ENCODE measurements at regions not wholly inside any gene's neighbourhood (a gene's known extent, or its start where the extent isn't known, plus 50 kb on each side); places are given as distances from the start of the nearest gene placed in this dataset.

- no peak for DNase-seq (ENCODE audit: low read depth in 1 of 2, low spot score in 2 of 2)
- Histone ChIP-seq H3K36me3 (no peaks in the 10 kb centered on the region), H3K27ac (no peak overlapping the region), H3K4me3 (no peak overlapping the region), H3K4me1 (replicated peaks) (no peaks in the 10 kb centered on the region), H3K27me3 (replicated peaks) (no peaks in the 10 kb centered on the region), H3K9me3 (replicated peaks) (no peaks in the 10 kb centered on the region)
Measured at GRCh38 chr13:85742355-85742754, 56.9 kb downstream of the SLITRK6 start.

GRCh38 chr13:85741017-85741416 lies 58.2 kb downstream of the SLITRK6 start:
- H3K9me3 ChIP-seq (replicated peaks) = no peaks in the 10 kb centered on the region
- no peaks in the 10 kb centered on the region for H3K36me3 ChIP-seq

GRCh38 chr13:85738696-85739320 lies 60.4 kb downstream of the SLITRK6 start:
- H3K36me3 ChIP-seq = no peaks in the 10 kb centered on the region
- H3K9me3 ChIP-seq (replicated peaks) = no peaks in the 10 kb centered on the region
- H3K4me1 ChIP-seq (replicated peaks) = no peaks in the 10 kb centered on the region
- no peak overlapping the region for H3K27ac ChIP-seq
- no peaks in the 10 kb centered on the region for H3K27me3 ChIP-seq (replicated peaks)
- no peak for DNase-seq (ENCODE audit: low read depth in 1 of 2, low spot score in 2 of 2)
- no peak overlapping the region for H3K4me3 ChIP-seq

More at GRCh38 chr13:85741017-85741416, 58.2 kb downstream of the SLITRK6 start:
- no peaks in the 10 kb centered on the region for H3K27me3 ChIP-seq (replicated peaks)
- no peak overlapping the region for H3K27ac ChIP-seq
- no peak overlapping the region for H3K4me3 ChIP-seq
- H3K4me1 ChIP-seq (replicated peaks) = no peaks in the 10 kb centered on the region
- no peak for DNase-seq (ENCODE audit: low read depth in 1 of 2, low spot score in 2 of 2)

GRCh38 chr13:85737952-85738351 lies 61.3 kb downstream of the SLITRK6 start:
- no peaks in the 10 kb centered on the region for H3K9me3 ChIP-seq (replicated peaks)
- H3K4me3 ChIP-seq = no peak overlapping the region
- no peaks in the 10 kb centered on the region for H3K27me3 ChIP-seq (replicated peaks)
- H3K4me1 ChIP-seq (replicated peaks) = no peaks in the 10 kb centered on the region
- H3K36me3 ChIP-seq = no peaks in the 10 kb centered on the region
- no peak for DNase-seq (ENCODE audit: low read depth in 1 of 2, low spot score in 2 of 2)
- no peak overlapping the region for H3K27ac ChIP-seq

- no peaks in the 10 kb centered on the region for H3K36me3 ChIP-seq
- no peaks in the 10 kb centered on the region for H3K27me3 ChIP-seq (replicated peaks)
- H3K4me1 ChIP-seq (replicated peaks) = no peaks in the 10 kb centered on the region
- no peak overlapping the region for H3K27ac ChIP-seq
- no peak overlapping the region for H3K4me3 ChIP-seq
- H3K9me3 ChIP-seq (replicated peaks) = no peaks in the 10 kb centered on the region
- no peak for DNase-seq (ENCODE audit: low read depth in 1 of 2, low spot score in 2 of 2)
Measured at GRCh38 chr13:85729296-85729695, 69.9 kb downstream of the SLITRK6 start.

GRCh38 chr13:85728811-85729210 lies 70.4 kb downstream of the SLITRK6 start:
- no peaks in the 10 kb centered on the region for H3K36me3 ChIP-seq
- DNase-seq (ENCODE audit: low read depth in 1 of 2, low spot score in 2 of 2) = no peak

GRCh38 chr13:85725433-85725832 lies 73.8 kb downstream of the SLITRK6 start:
- no peak for DNase-seq (ENCODE audit: low read depth in 1 of 2, low spot score in 2 of 2)
- Histone ChIP-seq H3K27me3 (replicated peaks) (no peaks in the 10 kb centered on the region), H3K36me3 (no peaks in the 10 kb centered on the region), H3K27ac (no peak overlapping the region), H3K4me3 (no peak overlapping the region), H3K4me1 (replicated peaks) (no peaks in the 10 kb centered on the region), H3K9me3 (replicated peaks) (no peaks in the 10 kb centered on the region)

More at GRCh38 chr13:85728811-85729210, 70.4 kb downstream of the SLITRK6 start:
- no peak overlapping the region for H3K4me3 ChIP-seq
- H3K27me3 ChIP-seq (replicated peaks) = no peaks in the 10 kb centered on the region
- H3K27ac ChIP-seq = no peak overlapping the region
- H3K4me1 ChIP-seq (replicated peaks) = no peaks in the 10 kb centered on the region
- H3K9me3 ChIP-seq (replicated peaks) = no peaks in the 10 kb centered on the region

- Histone ChIP-seq H3K9me3 (replicated peaks) (no peaks in the 10 kb centered on the region), H3K4me1 (replicated peaks) (no peaks in the 10 kb centered on the region), H3K27me3 (replicated peaks) (no peaks in the 10 kb centered on the region), H3K4me3 (no peak overlapping the region), H3K36me3 (no peaks in the 10 kb centered on the region), H3K27ac (no peak overlapping the region)
- no peak for DNase-seq (ENCODE audit: low read depth in 1 of 2, low spot score in 2 of 2)
Measured at GRCh38 chr13:85724546-85725432, 74.4 kb downstream of the SLITRK6 start.

- DNase-seq (ENCODE audit: low read depth in 1 of 2, low spot score in 2 of 2) = no peak
- H3K4me3 ChIP-seq = no peak overlapping the region
- no peaks in the 10 kb centered on the region for H3K9me3 ChIP-seq (replicated peaks)
- no peaks in the 10 kb centered on the region for H3K27me3 ChIP-seq (replicated peaks)
- H3K36me3 ChIP-seq = no peaks in the 10 kb centered on the region
- H3K4me1 ChIP-seq (replicated peaks) = no peaks in the 10 kb centered on the region
- no peak overlapping the region for H3K27ac ChIP-seq
Measured at GRCh38 chr13:85719749-85720148, 79.5 kb downstream of the SLITRK6 start.

GRCh38 chr13:85717921-85718320 lies 81.3 kb downstream of the SLITRK6 start:
- Histone ChIP-seq H3K9me3 (replicated peaks) (no peaks in the 10 kb centered on the region), H3K27me3 (replicated peaks) (no peaks in the 10 kb centered on the region), H3K27ac (no peak overlapping the region), H3K36me3 (no peaks in the 10 kb centered on the region), H3K4me1 (replicated peaks) (no peaks in the 10 kb centered on the region), H3K4me3 (no peak overlapping the region)
- no peak for DNase-seq (ENCODE audit: low read depth in 1 of 2, low spot score in 2 of 2)

GRCh38 chr13:85710545-85710944 lies 88.7 kb downstream of the SLITRK6 start:
- Histone ChIP-seq H3K27me3 (replicated peaks) (no peaks in the 10 kb centered on the region; the same call in 1 of the 2 replicates), H3K27ac (no peak overlapping the region), H3K9me3 (replicated peaks) (no peaks in the 10 kb centered on the region), H3K36me3 (no peaks in the 10 kb centered on the region), H3K4me3 (no peak overlapping the region), H3K4me1 (replicated peaks) (no peaks in the 10 kb centered on the region)
- no peak for DNase-seq (ENCODE audit: low read depth in 1 of 2, low spot score in 2 of 2)

GRCh38 chr13:85709721-85710120 lies 89.5 kb downstream of the SLITRK6 start:
- Histone ChIP-seq H3K27me3 (replicated peaks) (no peaks in the 10 kb centered on the region; the same call in 1 of the 2 replicates), H3K4me1 (replicated peaks) (no peaks in the 10 kb centered on the region), H3K4me3 (no peak overlapping the region), H3K36me3 (no peaks in the 10 kb centered on the region), H3K27ac (no peak overlapping the region), H3K9me3 (replicated peaks) (no peaks in the 10 kb centered on the region)
- no peak for DNase-seq (ENCODE audit: low read depth in 1 of 2, low spot score in 2 of 2)

GRCh38 chr13:85709072-85709471 lies 90.1 kb downstream of the SLITRK6 start:
- Histone ChIP-seq H3K9me3 (replicated peaks) (no peaks in the 10 kb centered on the region), H3K27me3 (replicated peaks) (no peaks in the 10 kb centered on the region; the same call in 1 of the 2 replicates), H3K4me1 (replicated peaks) (no peaks in the 10 kb centered on the region), H3K27ac (no peak overlapping the region), H3K4me3 (no peak overlapping the region), H3K36me3 (no peaks in the 10 kb centered on the region)
- no peak for DNase-seq (ENCODE audit: low read depth in 1 of 2, low spot score in 2 of 2)

GRCh38 chr13:85700906-85701305 lies 98.3 kb downstream of the SLITRK6 start:
- H3K27me3 ChIP-seq (replicated peaks) = no peaks in the 10 kb centered on the region
- DNase-seq (ENCODE audit: low read depth in 1 of 2, low spot score in 2 of 2) = no peak
- no peaks in the 10 kb centered on the region for H3K4me1 ChIP-seq (replicated peaks)
- H3K4me3 ChIP-seq = no peak overlapping the region
- H3K9me3 ChIP-seq (replicated peaks) = 0 out of 2 replicates have a peak, but pooled peaks cover 4% of the 10 kb centered on the region
- H3K36me3 ChIP-seq = no peaks in the 10 kb centered on the region
- no peak overlapping the region for H3K27ac ChIP-seq
